ENCODE measurements at regions not wholly inside any gene's neighbourhood (a gene's known extent, or its start where the extent isn't known, plus 50 kb on each side); places are given as distances from the start of the nearest gene placed in this dataset.

DNA sequence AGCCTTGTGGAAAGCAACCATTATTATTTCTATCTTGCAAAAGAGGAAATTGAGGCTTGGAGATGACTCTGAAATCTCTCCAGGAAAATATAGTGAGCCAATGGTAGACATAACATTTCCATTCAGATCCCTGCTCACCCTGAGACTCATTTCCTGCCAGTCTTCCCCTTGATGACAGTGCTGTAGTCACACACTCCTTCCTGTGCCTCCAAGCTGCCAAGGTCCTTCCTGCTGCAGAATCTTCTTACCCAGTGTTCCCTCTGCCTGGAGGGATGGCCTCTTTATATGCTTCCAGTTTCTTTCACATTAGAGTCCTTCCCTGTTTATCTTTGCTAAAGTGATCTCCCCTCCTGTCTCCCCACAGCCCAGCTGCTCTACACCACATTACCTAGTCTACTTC lies 648.1 kb downstream of the TOX3 start:
- no peak for TF ChIP-seq MYC (IDR thresholded peaks at IDR 0.05; ENCODE audit: low read depth, low read length)
- no peak for TF ChIP-seq FOS (IDR thresholded peaks at IDR 0.05; ENCODE audit: borderline replicate concordance, insufficient read depth, low read length)
- TF ChIP-seq, protein P1, sequence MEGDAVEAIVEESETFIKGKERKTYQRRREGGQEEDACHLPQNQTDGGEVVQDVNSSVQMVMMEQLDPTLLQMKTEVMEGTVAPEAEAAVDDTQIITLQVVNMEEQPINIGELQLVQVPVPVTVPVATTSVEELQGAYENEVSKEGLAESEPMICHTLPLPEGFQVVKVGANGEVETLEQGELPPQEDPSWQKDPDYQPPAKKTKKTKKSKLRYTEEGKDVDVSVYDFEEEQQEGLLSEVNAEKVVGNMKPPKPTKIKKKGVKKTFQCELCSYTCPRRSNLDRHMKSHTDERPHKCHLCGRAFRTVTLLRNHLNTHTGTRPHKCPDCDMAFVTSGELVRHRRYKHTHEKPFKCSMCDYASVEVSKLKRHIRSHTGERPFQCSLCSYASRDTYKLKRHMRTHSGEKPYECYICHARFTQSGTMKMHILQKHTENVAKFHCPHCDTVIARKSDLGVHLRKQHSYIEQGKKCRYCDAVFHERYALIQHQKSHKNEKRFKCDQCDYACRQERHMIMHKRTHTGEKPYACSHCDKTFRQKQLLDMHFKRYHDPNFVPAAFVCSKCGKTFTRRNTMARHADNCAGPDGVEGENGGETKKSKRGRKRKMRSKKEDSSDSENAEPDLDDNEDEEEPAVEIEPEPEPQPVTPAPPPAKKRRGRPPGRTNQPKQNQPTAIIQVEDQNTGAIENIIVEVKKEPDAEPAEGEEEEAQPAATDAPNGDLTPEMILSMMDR (IDR thresholded peaks at IDR 0.05; ENCODE audit: extremely low read depth in 1 of 2, insufficient read depth in 1 of 2, low read depth in 1 of 2, low read length in 2 of 2) = no peak
- no peak for TF ChIP-seq POLR2AphosphoS5 (IDR thresholded peaks at IDR 0.05; ENCODE audit: insufficient read depth, low read depth, low read length)

Data from endothelial cell of umbilical vein (primary cell).